Lower leg skin (tissue), 3 donors: ENCODE measurements at regions not wholly inside any gene's neighbourhood (a gene's known extent, or its start where the extent isn't known, plus 50 kb on each side); places are given as distances from the start of the nearest gene placed in this dataset.

Source experiments
- CTCF ChIP-seq, 3 donors: fragments of 450-650 bp; IDR thresholded peaks; one replicate each; pipeline ENCODE4 v1.5.1; 2016; ENCODE audit warnings: antibody characterized with exemption in 3 of 3, mild to moderate bottlenecking in 3 of 3, moderate library complexity in 2 of 3
- POLR2A ChIP-seq, 2 donors: fragments of 450-650 bp; IDR thresholded peaks; one replicate each; pipeline ENCODE4 v1.6.1; 2016 to 2017; ENCODE audit warnings: antibody characterized with exemption in 2 of 2, mild to moderate bottlenecking in 1 of 2, moderate library complexity in 1 of 2

- TF ChIP-seq POLR2A (IDR thresholded peaks at IDR 0.05) (no peak), CTCF (IDR thresholded peaks at IDR 0.05) (no peak)
Observed at GRCh38 chr5:88610586-88610985, 272.4 kb downstream of the MEF2C start.
